ENCODE measurements at regions not wholly inside any gene's neighbourhood (a gene's known extent, or its start where the extent isn't known, plus 50 kb on each side); places are given as distances from the start of the nearest gene placed in this dataset.
"Not testable (repeated sequence)": the region's sequence is repeated elsewhere in the genome, so short reads cannot be mapped to it uniquely, and the experiment has no call there.

DNA sequence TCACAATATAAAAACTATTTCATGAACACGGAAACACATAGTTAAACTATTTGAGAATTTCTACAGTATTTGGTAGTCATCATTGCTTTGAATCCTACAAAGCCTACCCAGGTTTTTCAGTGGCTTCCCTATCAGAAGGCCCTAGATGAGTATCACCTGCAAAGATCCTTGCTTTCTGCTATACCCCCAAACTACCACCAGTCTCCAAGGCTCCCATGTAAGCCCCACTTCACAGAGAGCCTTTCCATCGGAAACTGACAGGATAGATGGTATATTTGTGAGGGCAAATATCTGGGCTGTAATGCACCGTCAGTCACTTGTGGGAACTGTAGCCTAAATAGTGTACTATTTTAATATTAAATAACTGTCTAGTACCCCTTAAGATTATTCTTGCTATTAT lies 674.3 kb downstream of the BRINP3 start:
- H3K4me1 Mint-ChIP-seq, result no peaks in the 10 kb centered on the region
- no peaks in the 10 kb centered on the region for H3K27me3 Mint-ChIP-seq (ENCODE audit: low read depth, poor library complexity)
- H3K9me3 Mint-ChIP-seq, result no peaks in the 10 kb centered on the region
- DNase-seq, result no peak
- TF ChIP-seq, protein P1, sequence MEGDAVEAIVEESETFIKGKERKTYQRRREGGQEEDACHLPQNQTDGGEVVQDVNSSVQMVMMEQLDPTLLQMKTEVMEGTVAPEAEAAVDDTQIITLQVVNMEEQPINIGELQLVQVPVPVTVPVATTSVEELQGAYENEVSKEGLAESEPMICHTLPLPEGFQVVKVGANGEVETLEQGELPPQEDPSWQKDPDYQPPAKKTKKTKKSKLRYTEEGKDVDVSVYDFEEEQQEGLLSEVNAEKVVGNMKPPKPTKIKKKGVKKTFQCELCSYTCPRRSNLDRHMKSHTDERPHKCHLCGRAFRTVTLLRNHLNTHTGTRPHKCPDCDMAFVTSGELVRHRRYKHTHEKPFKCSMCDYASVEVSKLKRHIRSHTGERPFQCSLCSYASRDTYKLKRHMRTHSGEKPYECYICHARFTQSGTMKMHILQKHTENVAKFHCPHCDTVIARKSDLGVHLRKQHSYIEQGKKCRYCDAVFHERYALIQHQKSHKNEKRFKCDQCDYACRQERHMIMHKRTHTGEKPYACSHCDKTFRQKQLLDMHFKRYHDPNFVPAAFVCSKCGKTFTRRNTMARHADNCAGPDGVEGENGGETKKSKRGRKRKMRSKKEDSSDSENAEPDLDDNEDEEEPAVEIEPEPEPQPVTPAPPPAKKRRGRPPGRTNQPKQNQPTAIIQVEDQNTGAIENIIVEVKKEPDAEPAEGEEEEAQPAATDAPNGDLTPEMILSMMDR (IDR thresholded peaks at IDR 0.05), result peak; percentile 12
- H3K4me3 Mint-ChIP-seq, result no peak overlapping the region
- H3K27ac Mint-ChIP-seq, result no peak overlapping the region
- H3K36me3 Mint-ChIP-seq (ENCODE audit: low read depth), result no peaks in the 10 kb centered on the region

- Mint-ChIP-seq H3K9me3 (no peaks in the 10 kb centered on the region), H3K4me3 (no peak overlapping the region), H3K4me1 (no peaks in the 10 kb centered on the region), H3K27me3 (ENCODE audit: low read depth, poor library complexity) (no peaks in the 10 kb centered on the region), H3K36me3 (ENCODE audit: low read depth) (no peaks in the 10 kb centered on the region), H3K27ac (no peak overlapping the region)
- no peak for DNase-seq
- TF ChIP-seq, protein P1 (IDR thresholded peaks at IDR 0.05), result no peak
Measured at GRCh38 chr1:189804352-189804751, 673.3 kb downstream of the BRINP3 start.

DNA sequence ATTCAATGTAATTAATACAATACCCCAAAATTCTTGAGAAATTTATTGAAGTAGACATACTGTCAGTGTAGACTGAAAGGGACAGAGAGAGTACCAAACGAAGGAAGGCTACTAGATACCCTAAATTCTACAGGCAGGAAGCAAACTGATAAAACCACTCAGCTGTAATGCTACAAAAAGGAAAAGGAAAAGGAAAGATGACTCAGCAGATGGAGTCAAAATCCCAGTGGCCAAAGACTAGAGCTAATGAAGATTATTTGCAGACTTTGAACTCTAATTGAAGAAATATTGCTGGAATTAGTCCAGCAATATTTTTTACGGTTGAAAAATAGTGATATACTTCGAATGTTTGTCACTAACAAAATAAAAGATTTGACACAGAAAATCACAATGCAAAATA lies 671.9 kb downstream of the BRINP3 start:
- TF ChIP-seq, protein P1 (IDR thresholded peaks at IDR 0.05), result no peak
- H3K27me3 Mint-ChIP-seq (ENCODE audit: low read depth, poor library complexity), result no peaks in the 10 kb centered on the region
- H3K4me3 Mint-ChIP-seq, result no peak overlapping the region
- H3K9me3 Mint-ChIP-seq, result no peaks in the 10 kb centered on the region
- H3K36me3 Mint-ChIP-seq (ENCODE audit: low read depth), result no peaks in the 10 kb centered on the region
- H3K27ac Mint-ChIP-seq, result no peak overlapping the region
- no peak for DNase-seq
- H3K4me1 Mint-ChIP-seq, result no peaks in the 10 kb centered on the region

GRCh38 chr1:189810639-189811038 lies 667.0 kb downstream of the BRINP3 start:
- not testable (repeated sequence) for DNase-seq; H3K27me3 Mint-ChIP-seq (ENCODE audit: low read depth, poor library complexity); H3K27ac Mint-ChIP-seq; H3K36me3 Mint-ChIP-seq (ENCODE audit: low read depth); H3K4me1 Mint-ChIP-seq; H3K9me3 Mint-ChIP-seq; H3K4me3 Mint-ChIP-seq

DNA sequence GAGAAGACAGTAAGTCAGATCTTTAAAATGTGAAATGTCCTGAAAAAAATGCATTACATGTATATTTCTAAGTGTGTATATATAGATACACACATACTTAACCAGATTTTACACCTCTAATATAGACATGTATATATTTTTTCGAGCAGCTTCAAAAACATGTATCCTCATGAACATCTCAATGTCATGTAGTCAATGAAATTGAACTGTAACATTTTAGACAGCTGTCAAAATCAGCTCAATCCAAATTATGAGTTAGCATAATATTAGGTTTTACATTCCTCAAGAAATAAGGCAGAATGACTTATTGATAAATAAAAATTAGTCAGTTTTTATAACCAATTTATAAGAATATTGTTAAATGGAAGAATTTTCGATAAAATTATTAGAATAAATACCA lies 665.7 kb downstream of the BRINP3 start:
- Mint-ChIP-seq H3K4me1 (no peaks in the 10 kb centered on the region), H3K36me3 (ENCODE audit: low read depth) (no peaks in the 10 kb centered on the region), H3K27me3 (ENCODE audit: low read depth, poor library complexity) (no peaks in the 10 kb centered on the region), H3K27ac (no peak overlapping the region), H3K4me3 (no peak overlapping the region), H3K9me3 (no peaks in the 10 kb centered on the region)
- no peak for DNase-seq
- TF ChIP-seq, protein P1 (IDR thresholded peaks at IDR 0.05), result no peak

- no peak for DNase-seq
- Mint-ChIP-seq H3K9me3 (no peaks in the 10 kb centered on the region), H3K4me1 (no peaks in the 10 kb centered on the region), H3K27ac (no peak overlapping the region), H3K4me3 (no peak overlapping the region), H3K36me3 (ENCODE audit: low read depth) (no peaks in the 10 kb centered on the region), H3K27me3 (ENCODE audit: low read depth, poor library complexity) (no peaks in the 10 kb centered on the region)
- TF ChIP-seq, protein P1 (IDR thresholded peaks at IDR 0.05), result no peak
Measured at GRCh38 chr1:189816558-189816957, 661.1 kb downstream of the BRINP3 start.

All from nephron progenitor cell (in vitro differentiated cells).